IgD-negative memory B cell (primary cell): ENCODE measurements at regions not wholly inside any gene's neighbourhood (a gene's known extent, or its start where the extent isn't known, plus 50 kb on each side); places are given as distances from the start of the nearest gene placed in this dataset.
"Not testable (repeated sequence)": the region's sequence is repeated elsewhere in the genome, so short reads cannot be mapped to it uniquely, and the experiment has no call there.

ENCODE experiments used
- H3K27ac Mint-ChIP-seq, 3 donors: one replicate each; pipeline ENCODE4 v1.8.0; 2020 to 2022; ENCODE audit warnings: mild to moderate bottlenecking in 3 of 3, mixed read lengths in 3 of 3, moderate library complexity in 1 of 3
- H3K27me3 Mint-ChIP-seq: one replicate; pipeline ENCODE4 v1.8.0; 2021; ENCODE audit warnings: mixed read lengths
- H3K36me3 Mint-ChIP-seq: one replicate; pipeline ENCODE4 v1.8.0; 2020; ENCODE audit warnings: mild to moderate bottlenecking, mixed read lengths
- H3K4me1 Mint-ChIP-seq, 3 donors: one replicate each; pipeline ENCODE4 v1.8.0; 2020 to 2022; ENCODE audit warnings: mixed read lengths in 3 of 3, mild to moderate bottlenecking in 1 of 3
- H3K4me3 Mint-ChIP-seq, 4 donors: one replicate each; pipeline ENCODE4 v1.8.0; 2020 to 2022; ENCODE audit warnings: mild to moderate bottlenecking in 4 of 4, mixed read lengths in 4 of 4, moderate library complexity in 3 of 4
- H3K9me3 Mint-ChIP-seq, 3 donors: one replicate each; pipeline ENCODE4 v1.8.0; 2020 to 2021; ENCODE audit warnings: mixed read lengths in 3 of 3, mild to moderate bottlenecking in 1 of 3

DNA sequence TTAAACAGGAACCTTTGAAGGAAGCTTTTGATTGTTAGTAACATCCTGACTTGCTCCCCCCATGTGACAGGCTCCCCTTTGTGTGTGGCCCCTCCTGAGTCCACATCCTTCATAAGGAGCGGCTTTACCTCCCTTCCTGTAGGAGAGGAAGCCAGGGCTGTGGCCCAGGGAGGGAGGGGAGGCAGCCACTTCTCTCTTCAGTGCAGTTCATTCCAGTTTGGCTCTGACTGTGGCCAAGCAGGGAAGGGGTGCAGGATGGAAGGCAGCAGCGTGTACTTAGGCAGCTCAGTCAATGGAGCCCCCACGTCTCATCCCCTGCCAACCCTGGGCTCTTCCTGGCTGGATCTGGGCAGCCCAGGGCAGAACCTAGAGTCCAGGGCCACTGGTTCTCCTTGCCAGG, 295.2 kb downstream of the QKI start:
- H3K36me3 Mint-ChIP-seq = no peaks in the 10 kb centered on the region
- H3K27ac Mint-ChIP-seq = no peak overlapping the region

GRCh38 chr6:163709255-163709654, 294.7 kb downstream of the QKI start:
- Mint-ChIP-seq H3K4me1 (peaks cover 55 to 63% (median 62%) of the 10 kb centered on the region in 3 donors), H3K4me3 (no peak overlapping the region), H3K9me3 (no peaks in the 10 kb centered on the region), H3K27me3 (no peaks in the 10 kb centered on the region), H3K36me3 (no peaks in the 10 kb centered on the region), H3K27ac (no peak overlapping the region)

More for the DNA sequence above, 295.2 kb downstream of the QKI start:
- Mint-ChIP-seq H3K4me1 (peaks cover 55 to 60% (median 60%) of the 10 kb centered on the region in 3 donors), H3K27me3 (no peaks in the 10 kb centered on the region), H3K9me3 (no peaks in the 10 kb centered on the region), H3K4me3 (peak overlapping the region in 1 of 4 donors; percentile 17)

- no peaks in the 10 kb centered on the region for H3K27me3 Mint-ChIP-seq
- peak overlapping the region in 2 of 3 donors; percentile 36 to 61 for H3K27ac Mint-ChIP-seq
- H3K9me3 Mint-ChIP-seq = no peaks in the 10 kb centered on the region
- no peaks in the 10 kb centered on the region for H3K36me3 Mint-ChIP-seq
- H3K4me1 Mint-ChIP-seq = peaks cover 57 to 70% (median 66%) of the 10 kb centered on the region in 3 donors
- peak overlapping the region in 2 of 4 donors; percentile 30 to 46 for H3K4me3 Mint-ChIP-seq
Measured at GRCh38 chr6:163708466-163708865, 293.9 kb downstream of the QKI start.

DNA sequence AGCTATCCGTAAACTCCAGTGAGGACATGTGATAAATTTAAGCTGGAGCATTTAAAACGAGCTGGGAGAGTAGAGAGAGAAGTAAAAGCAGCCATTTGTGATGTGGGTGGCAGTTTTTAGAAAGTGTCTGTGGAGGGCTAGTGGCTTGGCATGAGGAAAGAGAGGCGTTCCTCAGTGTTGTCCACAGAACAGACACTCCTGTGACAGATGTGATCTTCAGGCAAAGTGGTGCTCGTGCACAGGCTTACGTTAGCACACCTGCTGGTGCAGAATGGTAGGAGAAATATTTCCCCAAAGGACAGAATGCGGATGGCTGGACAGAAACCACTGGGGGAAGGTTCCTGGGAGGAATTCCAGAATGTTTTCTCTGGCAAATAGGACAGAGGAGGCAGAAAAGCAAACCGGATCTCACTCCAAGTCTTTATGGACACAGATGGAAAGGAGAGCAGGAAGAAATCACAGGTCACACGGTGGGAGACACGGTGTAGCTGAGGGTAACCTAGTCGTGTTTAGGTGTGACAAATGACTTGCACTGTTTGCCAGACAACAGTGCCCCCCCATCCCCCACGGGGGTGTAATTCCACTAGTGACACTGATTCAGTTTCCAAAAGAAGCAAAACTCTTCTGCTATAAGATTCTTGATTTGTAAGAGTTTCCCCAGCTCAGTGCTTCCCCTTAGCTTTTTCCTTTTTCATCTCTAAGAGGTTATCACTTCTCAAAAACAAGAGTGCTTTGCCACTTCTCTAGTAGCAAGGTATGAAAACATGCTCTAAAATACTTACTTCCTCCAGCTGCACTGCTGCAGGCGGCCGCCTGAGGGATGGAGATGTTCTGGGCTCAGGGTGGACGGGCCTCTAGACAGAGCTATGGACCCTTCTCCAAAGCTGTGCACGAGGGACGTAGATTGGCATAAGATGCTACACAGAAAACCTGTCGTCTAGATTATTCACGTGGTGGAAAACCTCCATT, 293.2 kb downstream of the QKI start:
- Mint-ChIP-seq H3K4me1 (peaks cover 65 to 74% (median 73%) of the 10 kb centered on the region in 3 donors), H3K4me3 (peak overlapping the region in 3 of 4 donors; percentile 46 to 70 (median 67))

GRCh38 chr6:163706500-163707087, 292.1 kb downstream of the QKI start:
- Mint-ChIP-seq H3K27me3 (peaks cover 4% of the 10 kb centered on the region), H3K4me3 (no peak overlapping the region), H3K4me1 (peaks cover 60 to 74% (median 72%) of the 10 kb centered on the region in 3 donors), H3K27ac (no peak overlapping the region), H3K36me3 (no peaks in the 10 kb centered on the region), H3K9me3 (no peaks in the 10 kb centered on the region)

More for the DNA sequence above, 293.2 kb downstream of the QKI start:
- no peaks in the 10 kb centered on the region for H3K9me3 Mint-ChIP-seq
- no peaks in the 10 kb centered on the region for H3K27me3 Mint-ChIP-seq
- H3K36me3 Mint-ChIP-seq = no peaks in the 10 kb centered on the region
- H3K27ac Mint-ChIP-seq = peak overlapping the region in 2 of 3 donors; percentile 8 to 61

DNA sequence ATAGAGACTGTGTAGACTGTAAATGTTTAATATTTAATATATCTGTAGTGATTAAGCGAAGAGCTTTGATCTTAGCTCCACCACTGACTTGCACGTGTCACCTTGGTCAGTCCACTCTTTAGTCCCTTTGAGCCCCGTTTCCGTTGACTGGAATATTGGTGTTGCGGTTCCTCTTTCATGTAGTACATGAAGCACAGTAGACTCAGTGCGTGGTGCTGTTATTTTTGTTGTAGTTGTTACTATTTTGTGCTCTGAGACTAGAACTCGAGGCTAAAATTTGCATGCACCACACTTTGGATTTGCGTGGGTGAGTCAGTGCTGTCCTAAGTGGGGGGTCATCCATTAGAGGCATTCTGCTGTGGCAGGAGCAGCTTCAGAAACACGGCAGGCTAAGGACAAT, 291.4 kb downstream of the QKI start:
- Mint-ChIP-seq H3K4me1 (peaks cover 55 to 69% (median 65%) of the 10 kb centered on the region in 3 donors), H3K36me3 (no peaks in the 10 kb centered on the region), H3K4me3 (peak overlapping the region in 2 of 4 donors; percentile 30 to 61), H3K27ac (no peak overlapping the region), H3K9me3 (no peaks in the 10 kb centered on the region), H3K27me3 (peaks cover 4% of the 10 kb centered on the region)

- Mint-ChIP-seq H3K4me3 (peak overlapping the region in 1 of 4 donors; percentile 2), H3K27ac (no peak overlapping the region), H3K4me1 (peaks cover 42 to 51% (median 48%) of the 10 kb centered on the region in 3 donors), H3K27me3 (peaks cover 7% of the 10 kb centered on the region), H3K36me3 (no peaks in the 10 kb centered on the region), H3K9me3 (no peaks in the 10 kb centered on the region)
Measured at GRCh38 chr6:163702736-163703135, 288.2 kb downstream of the QKI start.

- Mint-ChIP-seq H3K27ac (no peak overlapping the region), H3K4me1 (peaks cover 34 to 43% (median 40%) of the 10 kb centered on the region in 3 donors), H3K4me3 (peak overlapping the region in 1 of 4 donors; percentile 3)
Measured at GRCh38 chr6:163701762-163702161, 287.2 kb downstream of the QKI start.

DNA sequence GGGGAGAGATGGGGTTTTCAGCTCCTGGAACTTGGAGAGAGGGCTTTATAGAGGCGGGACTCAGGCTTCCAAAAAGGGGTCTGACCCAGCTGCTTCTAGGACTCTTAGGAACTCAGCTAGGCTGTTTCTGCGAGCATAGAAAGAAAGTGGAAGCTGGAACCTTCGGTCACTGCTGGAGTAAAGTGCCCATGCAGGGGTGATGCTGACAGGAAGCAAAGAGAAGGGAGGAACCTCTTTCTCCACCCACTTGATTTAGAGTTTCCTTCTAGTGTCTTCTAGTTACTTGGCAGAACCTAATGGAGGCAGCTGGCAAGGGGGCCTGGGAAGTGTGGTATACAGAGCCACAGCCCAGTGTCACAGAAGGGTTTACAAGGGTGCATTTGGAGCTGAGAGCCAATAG, 283.6 kb downstream of the QKI start:
- no peaks in the 10 kb centered on the region for H3K36me3 Mint-ChIP-seq

More at GRCh38 chr6:163701762-163702161, 287.2 kb downstream of the QKI start:
- Mint-ChIP-seq H3K9me3 (no peaks in the 10 kb centered on the region), H3K36me3 (no peaks in the 10 kb centered on the region), H3K27me3 (peaks cover 12% of the 10 kb centered on the region)

DNA sequence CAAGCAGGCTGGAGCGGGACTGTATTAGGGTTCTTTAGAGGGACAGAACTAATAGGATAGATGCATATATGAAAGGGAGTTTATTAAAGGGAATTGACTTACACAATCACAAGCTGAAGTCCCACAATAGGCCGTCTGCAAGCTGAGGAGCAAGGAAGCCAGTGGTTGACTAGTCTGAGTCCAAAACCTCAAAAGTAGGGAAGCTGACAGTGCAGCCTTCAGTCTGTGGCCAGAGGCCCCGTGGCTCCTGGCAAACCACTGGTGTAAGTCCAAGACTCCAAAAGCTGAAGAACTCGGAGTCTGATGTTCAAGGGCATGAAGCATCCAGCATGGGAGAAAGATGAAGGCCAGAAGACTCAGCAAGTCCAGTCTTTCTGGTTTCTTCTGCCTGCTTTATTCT, 281.8 kb downstream of the QKI start:
- H3K27ac Mint-ChIP-seq, H3K36me3 Mint-ChIP-seq, H3K9me3 Mint-ChIP-seq, H3K4me1 Mint-ChIP-seq, H3K4me3 Mint-ChIP-seq: not testable (repeated sequence)
- peaks cover 14% of the 10 kb centered on the region for H3K27me3 Mint-ChIP-seq

More for the DNA sequence above, 283.6 kb downstream of the QKI start:
- Mint-ChIP-seq H3K4me1 (peaks cover 12 to 16% (median 12%) of the 10 kb centered on the region in 3 donors), H3K27me3 (peaks cover 18% of the 10 kb centered on the region), H3K9me3 (no peaks in the 10 kb centered on the region), H3K4me3 (no peak overlapping the region), H3K27ac (no peak overlapping the region)

DNA sequence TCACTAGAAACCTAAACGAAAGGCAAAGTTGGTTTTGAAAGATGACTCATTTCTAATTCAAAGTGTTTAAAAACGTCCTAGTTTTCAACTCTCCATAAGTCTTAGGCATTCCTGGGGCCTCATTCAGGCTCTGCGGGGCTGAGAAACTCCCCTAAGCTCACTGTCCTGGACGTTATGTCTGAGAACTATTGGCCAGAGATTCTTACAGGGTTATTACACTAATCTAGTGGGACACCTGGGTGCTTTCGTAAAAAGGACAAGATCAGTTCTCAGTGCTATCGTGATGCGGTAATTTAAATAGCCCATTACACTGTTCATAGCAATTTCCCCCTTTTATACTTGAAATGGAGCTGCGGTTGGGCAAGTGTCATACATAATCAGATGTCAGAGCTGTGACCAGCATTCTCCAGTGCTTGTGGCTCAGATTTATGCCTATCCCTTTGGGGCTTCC, 280.9 kb downstream of the QKI start:
- peaks cover 14% of the 10 kb centered on the region for H3K27me3 Mint-ChIP-seq
- H3K9me3 Mint-ChIP-seq = no peaks in the 10 kb centered on the region
- peak overlapping the region in 1 of 3 donors; percentile 44 for H3K27ac Mint-ChIP-seq

GRCh38 chr6:163694988-163695398, 280.5 kb downstream of the QKI start:
- Mint-ChIP-seq H3K27ac (no peak overlapping the region), H3K9me3 (no peaks in the 10 kb centered on the region), H3K27me3 (peaks cover 14% of the 10 kb centered on the region), H3K36me3 (no peaks in the 10 kb centered on the region), H3K4me3 (no peak overlapping the region), H3K4me1 (no peaks in the 10 kb centered on the region)

More for the DNA sequence above, 280.9 kb downstream of the QKI start:
- H3K36me3 Mint-ChIP-seq = no peaks in the 10 kb centered on the region
- H3K4me1 Mint-ChIP-seq = peaks cover 0 to 2% (median 0%) of the 10 kb centered on the region in 3 donors
- H3K4me3 Mint-ChIP-seq = no peak overlapping the region

DNA sequence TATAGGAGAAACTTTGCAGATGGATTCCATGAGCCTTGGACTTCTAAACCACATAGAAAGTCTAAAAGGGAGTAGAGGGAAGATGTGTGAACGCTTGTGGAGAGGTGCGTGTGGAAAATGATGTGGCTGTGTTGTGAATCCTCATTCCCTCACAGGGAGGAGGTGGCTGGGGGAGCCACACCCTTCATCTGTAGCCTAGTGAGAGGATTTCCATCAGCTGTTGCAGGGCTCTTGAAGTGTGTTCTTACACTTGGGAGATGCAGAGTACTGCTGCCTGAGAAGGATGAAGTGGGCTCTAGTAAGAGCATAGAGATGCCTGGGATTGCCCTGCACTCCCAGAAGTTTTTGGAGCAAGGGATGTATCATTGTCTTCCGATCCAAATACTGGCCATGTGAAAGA, 279.6 kb downstream of the QKI start:
- Mint-ChIP-seq H3K36me3 (no peaks in the 10 kb centered on the region), H3K4me3 (no peak overlapping the region), H3K27ac (peak overlapping the region in 1 of 3 donors; percentile 37), H3K9me3 (no peaks in the 10 kb centered on the region), H3K27me3 (peaks cover 14% of the 10 kb centered on the region), H3K4me1 (no peaks in the 10 kb centered on the region)

DNA sequence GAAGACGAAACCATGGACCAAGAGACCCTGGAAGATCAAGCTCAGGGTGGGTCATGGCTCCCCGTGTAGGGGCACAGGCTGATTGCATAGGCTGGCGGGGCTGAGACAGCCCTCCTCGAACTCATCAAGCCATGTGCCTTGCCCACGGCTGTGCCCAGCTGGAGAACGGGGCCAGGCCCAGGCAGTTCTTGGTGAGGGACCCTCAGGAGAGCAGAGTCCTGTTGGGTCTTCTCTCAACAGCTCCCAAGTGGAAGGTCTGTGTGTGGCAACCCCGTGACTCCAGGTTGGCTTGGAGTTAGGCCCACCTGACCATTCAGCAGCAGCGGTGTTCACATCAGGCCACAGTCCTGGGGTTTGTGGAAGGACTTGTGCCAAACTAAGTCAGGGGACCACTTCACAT, 276.5 kb downstream of the QKI start:
- Mint-ChIP-seq H3K4me3 (no peak overlapping the region), H3K9me3 (no peaks in the 10 kb centered on the region), H3K36me3 (no peaks in the 10 kb centered on the region), H3K4me1 (peaks cover 0 to under 1% (median 0%) of the 10 kb centered on the region in 3 donors), H3K27ac (no peak overlapping the region), H3K27me3 (peaks cover 6% of the 10 kb centered on the region)

DNA sequence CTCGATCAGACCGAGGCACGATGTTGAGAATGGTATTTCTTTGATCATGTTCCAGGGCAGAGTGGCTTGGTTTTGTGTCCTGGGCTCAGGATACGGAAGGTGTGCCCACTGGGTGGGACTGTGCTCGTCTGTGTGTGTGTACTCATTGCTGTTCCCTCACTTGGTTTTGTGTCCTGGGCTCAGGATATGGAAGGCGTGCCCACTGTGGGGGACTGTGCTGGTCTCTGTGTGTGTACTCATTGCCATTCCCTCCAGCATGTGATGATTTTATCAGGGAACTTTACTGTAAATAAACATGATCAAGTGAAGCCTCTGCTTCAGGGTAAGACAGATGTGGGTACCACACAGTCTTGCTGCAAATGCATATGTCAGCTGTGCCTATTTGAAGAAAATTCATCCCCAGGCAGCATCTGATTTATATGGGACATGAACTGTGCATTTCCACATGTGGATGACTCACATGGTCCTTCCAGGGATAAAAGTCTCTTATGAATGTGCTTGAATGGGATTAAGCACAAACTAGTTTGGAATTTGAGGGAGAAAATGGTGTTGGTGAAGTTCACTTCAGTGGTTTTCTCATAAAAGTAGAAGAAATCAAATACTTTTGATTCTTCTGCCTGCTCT, 274.3 kb downstream of the QKI start:
- Mint-ChIP-seq H3K36me3 (no peaks in the 10 kb centered on the region), H3K4me1 (peaks cover 7 to 18% (median 18%) of the 10 kb centered on the region in 3 donors), H3K4me3 (no peak overlapping the region), H3K27me3 (peaks cover 4% of the 10 kb centered on the region), H3K27ac (no peak overlapping the region), H3K9me3 (peaks cover 0 to 2% (median 0%) of the 10 kb centered on the region in 3 donors)
